BE2C (cell line): ENCODE measurements at regions not wholly inside any gene's neighbourhood (a gene's known extent, or its start where the extent isn't known, plus 50 kb on each side); places are given as distances from the start of the nearest gene placed in this dataset.

ENCODE experiments used
- DNase-seq: peaks from one replicate; pipeline ENCODE4 v3.0.0-alpha.2; 2020
- H3K27me3 ChIP-seq: fragments of 250-450 bp; sonication (Bioruptor Pico); 2 replicates; pipeline ENCODE4 v1.5.1; 2020; ENCODE audit warnings: mild to moderate bottlenecking
- H3K36me3 ChIP-seq: fragments of 250-450 bp; sonication (Bioruptor Pico); 2 replicates; pipeline ENCODE4 v1.5.1; 2020; ENCODE audit warnings: mild to moderate bottlenecking
- H3K4me1 ChIP-seq: fragments of 250-450 bp; sonication (Bioruptor Pico); 2 replicates; pipeline ENCODE4 v1.5.1; 2020
- H3K4me3 ChIP-seq: 2 replicates; pipeline ENCODE4 v1.5.1; 2011; ENCODE audit warnings: low read depth, low read length
- H3K9me3 ChIP-seq: fragments of 250-450 bp; sonication (Bioruptor Pico); 2 replicates; pipeline ENCODE4 v1.5.1; 2020
- TF ChIP-seq, protein P1 (sequence below): IDR thresholded peaks from 2 replicates; pipeline ENCODE4 v1.5.1; 2012; ENCODE audit warnings: mild to moderate bottlenecking, low read depth, low read length

DNA sequence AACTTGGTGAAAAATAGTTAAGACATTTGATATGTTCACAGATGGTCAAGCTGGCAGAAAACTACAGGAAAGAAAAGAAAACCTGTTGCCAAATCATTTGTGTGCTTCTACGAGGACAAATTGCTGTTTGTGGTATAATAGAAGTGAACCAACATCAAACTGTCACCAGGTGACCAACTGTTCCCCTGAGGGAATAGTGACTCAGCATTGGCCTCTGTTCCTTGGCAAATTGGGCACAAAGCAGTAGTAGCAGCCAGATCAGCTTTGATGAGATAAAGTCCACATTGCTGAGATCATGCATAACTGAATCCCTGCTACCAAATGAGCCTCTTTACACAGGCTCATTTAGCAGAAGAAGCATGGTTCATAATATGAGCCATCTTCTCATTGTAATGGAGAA, 103.5 kb downstream of the POSTN start:
- no peak for DNase-seq
- TF ChIP-seq, protein P1, sequence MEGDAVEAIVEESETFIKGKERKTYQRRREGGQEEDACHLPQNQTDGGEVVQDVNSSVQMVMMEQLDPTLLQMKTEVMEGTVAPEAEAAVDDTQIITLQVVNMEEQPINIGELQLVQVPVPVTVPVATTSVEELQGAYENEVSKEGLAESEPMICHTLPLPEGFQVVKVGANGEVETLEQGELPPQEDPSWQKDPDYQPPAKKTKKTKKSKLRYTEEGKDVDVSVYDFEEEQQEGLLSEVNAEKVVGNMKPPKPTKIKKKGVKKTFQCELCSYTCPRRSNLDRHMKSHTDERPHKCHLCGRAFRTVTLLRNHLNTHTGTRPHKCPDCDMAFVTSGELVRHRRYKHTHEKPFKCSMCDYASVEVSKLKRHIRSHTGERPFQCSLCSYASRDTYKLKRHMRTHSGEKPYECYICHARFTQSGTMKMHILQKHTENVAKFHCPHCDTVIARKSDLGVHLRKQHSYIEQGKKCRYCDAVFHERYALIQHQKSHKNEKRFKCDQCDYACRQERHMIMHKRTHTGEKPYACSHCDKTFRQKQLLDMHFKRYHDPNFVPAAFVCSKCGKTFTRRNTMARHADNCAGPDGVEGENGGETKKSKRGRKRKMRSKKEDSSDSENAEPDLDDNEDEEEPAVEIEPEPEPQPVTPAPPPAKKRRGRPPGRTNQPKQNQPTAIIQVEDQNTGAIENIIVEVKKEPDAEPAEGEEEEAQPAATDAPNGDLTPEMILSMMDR = no peak
- no peaks in the 10 kb centered on the region for H3K9me3 ChIP-seq

DNA sequence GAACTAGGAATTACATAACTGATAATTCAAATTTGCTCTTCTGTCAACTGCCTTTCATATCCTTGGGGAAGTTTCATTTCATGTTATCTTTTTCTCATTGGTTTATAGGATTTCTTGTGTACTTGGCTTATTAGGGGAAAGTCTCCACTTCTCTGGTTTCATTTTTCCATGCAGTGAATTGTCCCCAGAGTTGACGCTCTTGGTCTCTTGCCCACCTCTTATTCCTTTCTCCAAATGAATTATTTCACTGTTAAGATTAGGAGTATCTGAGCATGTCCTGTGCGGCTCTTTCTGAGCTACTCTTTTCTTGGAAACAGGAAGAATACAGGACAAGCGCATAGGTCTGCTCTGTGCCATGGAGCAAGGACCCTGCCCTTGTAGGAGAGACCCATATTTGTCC, 104.8 kb downstream of the POSTN start:
- no peak for DNase-seq
- TF ChIP-seq, protein P1 = no peak

More for the DNA sequence above, 103.5 kb downstream of the POSTN start:
- H3K36me3 ChIP-seq = no peaks in the 10 kb centered on the region
- H3K27me3 ChIP-seq = no peaks in the 10 kb centered on the region; the same call in 1 of the 2 replicates
- no peak overlapping the region for H3K4me3 ChIP-seq
- no peaks in the 10 kb centered on the region for H3K4me1 ChIP-seq

DNA sequence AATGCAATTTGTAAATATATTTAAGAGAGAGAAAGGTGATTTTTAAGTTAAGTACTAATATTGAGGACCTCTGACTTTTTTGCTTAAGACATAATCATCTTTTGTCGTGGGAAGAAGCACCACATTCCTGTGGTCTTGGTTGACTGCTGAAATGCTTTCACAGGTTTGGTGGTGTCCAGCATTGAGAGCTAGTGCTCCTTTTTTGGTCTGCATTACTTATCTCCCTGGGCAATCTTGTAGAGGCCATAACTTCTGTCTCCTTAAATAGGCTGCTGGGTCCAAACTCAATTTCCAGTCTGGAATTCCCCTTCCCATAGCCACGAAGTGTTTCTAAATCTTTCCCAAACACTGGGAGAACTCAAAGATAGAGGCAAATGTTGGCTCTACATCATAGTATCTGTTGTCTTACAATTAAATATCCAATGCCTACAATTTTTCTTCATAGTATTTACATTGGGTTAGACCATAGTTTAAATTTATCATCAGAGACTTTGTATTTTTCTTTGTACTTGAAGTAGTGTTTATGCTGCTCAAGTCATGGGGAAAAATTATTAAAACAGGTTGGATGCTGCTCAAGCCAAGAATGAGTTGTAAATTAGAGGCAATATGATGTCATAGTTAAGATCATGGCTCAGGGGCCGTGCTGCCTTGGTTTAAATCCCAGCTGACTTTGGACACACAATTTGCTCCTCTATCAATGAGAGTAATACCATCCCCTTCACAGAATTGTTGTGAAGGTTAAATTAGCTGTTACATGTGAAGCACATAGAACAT, 105.6 kb downstream of the POSTN start:
- Histone ChIP-seq H3K36me3 (no peaks in the 10 kb centered on the region), H3K9me3 (no peaks in the 10 kb centered on the region), H3K27me3 (no peaks in the 10 kb centered on the region; the same call in 1 of the 2 replicates), H3K4me1 (no peaks in the 10 kb centered on the region), H3K4me3 (no peak overlapping the region)
- TF ChIP-seq, protein P1 = no peak
- DNase-seq = no peak

More for the DNA sequence above, 104.8 kb downstream of the POSTN start:
- no peaks in the 10 kb centered on the region; the same call in 1 of the 2 replicates for H3K27me3 ChIP-seq
- no peaks in the 10 kb centered on the region for H3K36me3 ChIP-seq
- H3K4me3 ChIP-seq = no peak overlapping the region
- no peaks in the 10 kb centered on the region for H3K9me3 ChIP-seq
- H3K4me1 ChIP-seq = no peaks in the 10 kb centered on the region

DNA sequence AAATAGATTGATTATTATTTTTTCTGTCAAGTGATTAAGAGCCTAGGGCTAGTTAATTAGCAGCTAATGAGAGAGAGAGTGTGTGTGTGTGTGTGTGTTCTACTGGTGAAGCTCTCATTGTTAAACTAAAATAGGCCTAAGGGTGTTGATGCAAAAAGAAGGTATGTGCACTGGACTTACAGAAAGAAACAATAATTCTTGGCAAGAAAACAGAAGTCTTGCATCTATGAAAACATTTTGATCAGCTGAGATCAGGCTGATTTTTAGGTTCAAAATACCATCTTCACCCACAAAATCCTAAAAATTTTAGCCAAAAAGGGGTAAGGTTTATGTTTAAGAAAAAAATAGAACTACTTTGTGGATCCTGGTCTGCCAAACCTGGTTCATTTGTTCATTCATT, 106.5 kb downstream of the POSTN start:
- DNase-seq = no peak
- Histone ChIP-seq H3K4me1 (no peaks in the 10 kb centered on the region), H3K9me3 (no peaks in the 10 kb centered on the region), H3K36me3 (no peaks in the 10 kb centered on the region), H3K27me3 (no peaks in the 10 kb centered on the region; the same call in 1 of the 2 replicates), H3K4me3 (no peak overlapping the region)
- TF ChIP-seq, protein P1 = no peak

DNA sequence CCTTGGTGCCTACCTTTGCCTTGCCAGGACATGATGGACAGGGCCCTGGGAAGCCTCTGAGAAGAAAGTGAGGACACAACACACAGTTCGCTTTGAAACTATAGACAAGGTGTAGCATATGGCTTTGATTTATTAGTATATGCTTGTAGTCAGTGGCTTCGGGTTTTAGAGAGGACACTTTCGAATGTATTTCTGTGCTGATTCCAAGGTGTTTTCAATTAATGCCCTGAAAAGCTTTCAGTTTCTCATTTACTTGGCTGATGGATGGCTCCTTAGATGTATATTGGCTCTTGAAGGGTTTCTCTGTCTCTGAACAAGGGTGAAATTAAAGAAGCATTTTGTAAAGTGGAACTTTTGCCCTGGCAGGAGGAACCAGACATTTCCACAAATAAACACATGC, 106.9 kb downstream of the POSTN start:
- Histone ChIP-seq H3K4me3 (no peak overlapping the region), H3K36me3 (no peaks in the 10 kb centered on the region), H3K27me3 (no peaks in the 10 kb centered on the region; the same call in 1 of the 2 replicates), H3K4me1 (no peaks in the 10 kb centered on the region), H3K9me3 (no peaks in the 10 kb centered on the region)
- TF ChIP-seq, protein P1 = no peak
- DNase-seq = no peak

DNA sequence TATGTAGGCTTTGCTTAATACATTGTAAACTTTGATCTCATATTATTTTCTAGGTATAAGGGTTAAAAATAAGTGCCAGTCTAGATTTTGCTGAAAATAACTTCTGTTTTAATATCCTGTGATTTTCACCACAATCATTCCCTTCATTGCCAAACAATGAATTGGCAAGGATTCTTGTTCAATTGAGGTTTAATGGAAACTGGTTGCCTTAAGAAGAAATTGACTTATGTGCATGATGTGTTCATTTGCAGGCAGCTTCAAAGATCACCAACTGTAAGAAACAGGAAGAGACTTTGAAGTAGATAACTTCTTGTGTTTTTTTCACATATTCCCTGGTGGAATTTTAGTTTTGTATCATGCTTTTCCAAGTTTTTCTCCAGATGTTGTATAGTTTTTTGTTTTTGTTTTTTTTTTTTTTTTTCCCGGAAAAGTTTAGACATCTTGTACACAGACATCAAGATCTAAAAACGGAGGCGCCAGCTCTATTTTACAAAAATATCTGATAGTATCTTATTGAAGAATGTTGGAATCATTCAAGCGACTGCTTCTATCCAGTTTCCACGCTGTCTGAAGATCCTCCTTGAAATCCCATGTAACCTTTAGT, 108.3 kb downstream of the POSTN start:
- H3K27me3 ChIP-seq = no peaks in the 10 kb centered on the region; the same call in 1 of the 2 replicates
- H3K4me1 ChIP-seq = no peaks in the 10 kb centered on the region
- DNase-seq = no peak
- H3K36me3 ChIP-seq = no peaks in the 10 kb centered on the region
- no peaks in the 10 kb centered on the region for H3K9me3 ChIP-seq
- TF ChIP-seq, protein P1 = no peak
- no peak overlapping the region for H3K4me3 ChIP-seq
